HEK293T (cell line): ENCODE measurements at regions not wholly inside any gene's neighbourhood (a gene's known extent, or its start where the extent isn't known, plus 50 kb on each side); places are given as distances from the start of the nearest gene placed in this dataset.

Source experiments
- CTCF ChIA-PET: fragments of 350-600 bp; formaldehyde crosslinking; extraction: SDS; loops from one replicate; lab custom pipeline; 2021; ENCODE audit warnings: antibody characterized with exemption, inconsistent platforms; lab: Yijun Ruan, JAX
- POLR2A ChIA-PET: fragments of 350-600 bp; formaldehyde crosslinking; extraction: SDS; loops from one replicate; lab custom pipeline; 2020; ENCODE audit warnings: antibody characterized with exemption, inconsistent platforms; lab: Yijun Ruan, JAX
- DNase-seq: peaks from one replicate; pipeline ENCODE4 v3.0.0; 2012; ENCODE audit warnings: mixed read lengths; ENCODE audit errors: extremely low spot score
- ARNT ChIP-seq: fragments of 450-650 bp; IDR thresholded peaks from 2 replicates; pipeline ENCODE4 v1.6.1; 2017; ENCODE audit warnings: mild to moderate bottlenecking
- BHLHE40 ChIP-seq: fragments of 450-650 bp; IDR thresholded peaks from 2 replicates; pipeline ENCODE4 v1.6.1; 2016; ENCODE audit warnings: mild to moderate bottlenecking, moderate library complexity, borderline replicate concordance
- CTBP1 ChIP-seq: fragments of 450-650 bp; IDR thresholded peaks from 2 replicates; pipeline ENCODE4 v1.6.1; 2016; ENCODE audit warnings: borderline replicate concordance
- ELF4 ChIP-seq: fragments of 450-650 bp; IDR thresholded peaks from 2 replicates; pipeline ENCODE4 v1.6.1; 2017; ENCODE audit warnings: antibody characterized with exemption
- FOXA1 ChIP-seq: fragments of 450-650 bp; IDR thresholded peaks from 2 replicates; pipeline ENCODE4 v1.6.1; 2016; ENCODE audit warnings: mild to moderate bottlenecking
- FOXK2 ChIP-seq: fragments of 450-650 bp; IDR thresholded peaks from 2 replicates; pipeline ENCODE4 v1.6.1; 2016; ENCODE audit warnings: mild to moderate bottlenecking
- FOXM1 ChIP-seq: fragments of 450-650 bp; IDR thresholded peaks from 2 replicates; pipeline ENCODE4 v1.6.1; 2017; ENCODE audit warnings: mild to moderate bottlenecking, borderline replicate concordance
- HDGF ChIP-seq: fragments of 450-650 bp; IDR thresholded peaks from 2 replicates; pipeline ENCODE4 v1.6.1; 2017; ENCODE audit warnings: antibody characterized with exemption, borderline replicate concordance
- L3MBTL2 ChIP-seq: fragments of 450-650 bp; conservative IDR thresholded peaks from 2 replicates; pipeline ENCODE4 v1.6.1; 2016; ENCODE audit warnings: mild to moderate bottlenecking
- LEF1 ChIP-seq: fragments of 450-650 bp; IDR thresholded peaks from 2 replicates; pipeline ENCODE4 v1.6.1; 2017; ENCODE audit warnings: mild to moderate bottlenecking, borderline replicate concordance
- NFRKB ChIP-seq: fragments of 450-650 bp; IDR thresholded peaks from 2 replicates; pipeline ENCODE4 v1.6.1; 2016; ENCODE audit warnings: mild to moderate bottlenecking, moderate library complexity
- SP1 ChIP-seq: fragments of 450-650 bp; IDR thresholded peaks from 2 replicates; pipeline ENCODE4 v1.6.1; 2017
- SUZ12 ChIP-seq: fragments of 450-650 bp; IDR thresholded peaks from 2 replicates; pipeline ENCODE4 v1.6.1; 2016; ENCODE audit warnings: mild to moderate bottlenecking
- TARDBP ChIP-seq: fragments of 450-650 bp; IDR thresholded peaks from 2 replicates; pipeline ENCODE4 v1.6.1; 2016
- ZNF384 ChIP-seq: fragments of 450-650 bp; IDR thresholded peaks from 2 replicates; pipeline ENCODE4 v1.6.1; 2016
- TF ChIP-seq, protein P1 (sequence below): fragments of 450-650 bp; IDR thresholded peaks from 2 replicates; pipeline ENCODE4 v1.6.1; 2016

DNA sequence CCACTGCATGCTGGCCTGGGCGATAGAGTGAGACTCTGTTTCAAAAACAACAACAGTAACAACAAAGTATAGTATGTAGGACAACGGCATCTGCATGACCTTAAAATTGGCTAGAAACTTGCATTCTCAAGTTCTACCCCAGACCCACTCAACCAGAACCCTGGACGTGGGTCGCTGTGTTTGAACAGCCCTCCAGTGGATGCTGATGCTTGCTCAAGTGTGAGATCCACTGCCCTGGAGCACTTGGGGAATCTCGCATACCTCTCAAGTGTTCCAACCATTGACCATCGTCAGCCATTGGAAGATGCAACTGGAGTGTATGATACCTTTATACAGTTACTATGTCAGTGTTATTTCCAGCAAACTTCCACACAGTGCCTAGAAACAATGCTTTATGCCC lies 435.9 kb downstream of the DCDC2C start:
- no peak for TF ChIP-seq NFRKB
- TF ChIP-seq FOXM1 = no peak
- no peak for TF ChIP-seq ARNT
- no peak for TF ChIP-seq SUZ12
- TF ChIP-seq ELF4 = no peak
- TF ChIP-seq ZNF384 = no peak
- TF ChIP-seq, protein P1, sequence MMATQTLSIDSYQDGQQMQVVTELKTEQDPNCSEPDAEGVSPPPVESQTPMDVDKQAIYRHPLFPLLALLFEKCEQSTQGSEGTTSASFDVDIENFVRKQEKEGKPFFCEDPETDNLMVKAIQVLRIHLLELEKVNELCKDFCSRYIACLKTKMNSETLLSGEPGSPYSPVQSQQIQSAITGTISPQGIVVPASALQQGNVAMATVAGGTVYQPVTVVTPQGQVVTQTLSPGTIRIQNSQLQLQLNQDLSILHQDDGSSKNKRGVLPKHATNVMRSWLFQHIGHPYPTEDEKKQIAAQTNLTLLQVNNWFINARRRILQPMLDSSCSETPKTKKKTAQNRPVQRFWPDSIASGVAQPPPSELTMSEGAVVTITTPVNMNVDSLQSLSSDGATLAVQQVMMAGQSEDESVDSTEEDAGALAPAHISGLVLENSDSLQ = no peak
- no peak for TF ChIP-seq HDGF
- no peak for TF ChIP-seq TARDBP
- no peak for TF ChIP-seq BHLHE40
- no peak for TF ChIP-seq FOXK2
- TF ChIP-seq LEF1 = no peak
- no peak for TF ChIP-seq CTBP1
- no peak for DNase-seq
- ChIA-PET POLR2A (no interaction called here), CTCF (no interaction called here)

DNA sequence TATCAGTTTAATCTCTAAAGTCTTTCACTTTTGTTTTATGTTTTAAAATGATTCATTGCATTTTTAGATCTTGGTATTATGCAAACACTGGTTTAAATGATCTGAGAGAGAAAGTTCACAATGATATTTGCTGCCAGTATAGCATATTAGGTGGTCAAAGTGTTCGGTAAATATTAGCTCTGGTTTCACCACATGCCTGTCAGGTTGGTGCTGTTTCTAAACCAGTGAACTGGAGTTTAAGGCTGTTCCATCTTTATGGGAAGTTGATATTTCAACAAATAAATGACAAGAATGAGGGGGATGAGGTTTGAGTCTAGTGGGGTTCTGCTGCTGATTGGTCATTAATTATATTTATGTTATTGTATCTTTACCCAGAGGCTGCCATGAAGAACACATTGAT lies 436.4 kb downstream of the DCDC2C start:
- TF ChIP-seq CTBP1 (no peak), NFRKB (no peak), TARDBP (no peak), FOXK2 (no peak), BHLHE40 (no peak), L3MBTL2 (no peak), LEF1 (no peak), HDGF (no peak), SUZ12 (no peak), ZNF384 (no peak), SP1 (no peak)
- ChIA-PET POLR2A (no interaction called here), CTCF (no interaction called here)
- DNase-seq = no peak

DNA sequence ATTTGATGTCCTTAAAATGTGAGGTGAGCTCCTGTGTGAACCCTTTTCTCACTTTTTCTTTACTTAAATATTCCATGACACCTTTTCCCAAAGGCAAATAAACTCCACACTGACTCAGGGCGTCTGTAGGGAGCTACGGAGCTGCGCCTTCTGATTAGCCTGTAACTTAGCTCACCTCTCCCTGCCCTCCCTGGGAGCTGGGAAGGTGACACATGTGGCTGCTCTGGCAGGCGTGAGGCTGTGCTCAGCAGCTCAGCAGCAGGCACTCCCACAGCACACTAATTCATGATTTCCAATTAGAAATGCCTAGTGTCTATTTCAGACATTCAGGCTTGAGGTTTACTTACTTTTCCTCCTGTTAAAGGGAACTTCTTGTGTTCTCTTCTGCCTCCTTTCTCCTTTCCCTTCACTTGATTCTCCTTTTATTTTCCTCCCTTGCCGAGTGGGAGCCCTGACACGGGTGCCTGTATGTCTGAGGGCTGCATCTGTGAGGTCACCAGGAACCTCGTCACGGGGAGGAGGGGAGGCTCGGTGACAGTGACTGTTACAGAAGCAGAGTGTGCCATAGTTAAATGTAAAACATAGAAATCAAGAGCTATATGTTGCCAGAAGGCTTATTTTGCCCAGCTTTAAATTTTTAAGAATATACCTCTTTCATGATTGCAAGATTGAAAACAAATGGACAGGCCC lies 437.1 kb downstream of the DCDC2C start:
- POLR2A ChIA-PET = no interaction called here
- no peak for DNase-seq
- TF ChIP-seq L3MBTL2 (no peak), NFRKB (no peak), FOXA1 (no peak), SUZ12 (no peak), BHLHE40 (no peak), ELF4 (no peak)
- TF ChIP-seq, protein P1 = no peak
- CTCF ChIA-PET = no interaction called here

DNA sequence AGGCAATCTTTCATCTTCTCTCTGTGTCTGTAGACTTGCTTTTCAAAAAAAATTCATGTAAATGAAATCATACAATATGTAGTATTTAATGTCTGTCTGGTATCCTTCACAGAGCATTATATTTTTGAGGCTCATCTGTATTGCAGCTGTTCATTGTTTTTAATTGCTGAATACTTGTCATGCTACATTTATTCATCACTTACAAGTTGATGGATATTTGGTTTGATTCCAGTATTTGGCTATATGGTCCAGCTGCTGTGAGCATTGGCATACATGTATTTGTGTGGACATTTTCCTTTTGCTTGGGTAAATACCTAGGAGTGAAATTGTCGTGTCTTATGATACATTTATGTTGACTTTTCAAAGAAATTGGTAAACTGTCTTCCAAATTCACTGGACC lies 441.4 kb downstream of the DCDC2C start:
- ChIA-PET POLR2A (no interaction called here), CTCF (no interaction called here)
- DNase-seq = no peak
- TF ChIP-seq ARNT (no peak), BHLHE40 (no peak), LEF1 (no peak), NFRKB (no peak), SUZ12 (no peak), FOXK2 (no peak), CTBP1 (no peak), TARDBP (no peak), ELF4 (no peak), HDGF (no peak)
- TF ChIP-seq, protein P1 = no peak

DNA sequence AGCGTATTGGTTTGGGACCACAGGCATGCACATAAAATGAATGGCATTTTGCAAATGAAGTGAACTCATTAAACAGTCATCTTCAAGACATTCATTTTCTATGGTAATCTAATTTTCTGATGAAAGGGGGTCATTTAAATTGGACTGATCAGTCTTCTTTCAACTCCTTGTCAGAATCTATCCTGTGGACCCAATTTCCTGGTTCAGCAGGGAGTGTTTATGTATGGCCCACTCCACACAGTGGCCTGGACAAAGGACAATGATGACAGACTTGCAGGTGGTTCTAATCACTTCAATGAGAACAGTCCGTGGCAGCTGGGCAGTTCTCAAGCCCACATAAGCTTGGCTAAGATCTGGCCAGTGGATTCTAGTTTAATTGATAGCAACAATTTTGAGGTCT lies 448.1 kb downstream of the DCDC2C start:
- ChIA-PET POLR2A (no interaction called here), CTCF (no interaction called here)
- no peak for DNase-seq
- no peak for TF ChIP-seq ELF4
- TF ChIP-seq HDGF = no peak
- no peak for TF ChIP-seq L3MBTL2
- TF ChIP-seq CTBP1 = no peak
- TF ChIP-seq ZNF384 = no peak
- no peak for TF ChIP-seq NFRKB
- TF ChIP-seq SUZ12 = no peak
- no peak for TF ChIP-seq FOXK2
- TF ChIP-seq, protein P1 = no peak
- no peak for TF ChIP-seq TARDBP
- TF ChIP-seq ARNT = no peak
- TF ChIP-seq LEF1 = no peak
- TF ChIP-seq SP1 = no peak
- TF ChIP-seq BHLHE40 = no peak
- no peak for TF ChIP-seq FOXM1
- TF ChIP-seq FOXA1 = no peak
